ENCODE measurements at regions not wholly inside any gene's neighbourhood (a gene's known extent, or its start where the extent isn't known, plus 50 kb on each side); places are given as distances from the start of the nearest gene placed in this dataset.

- Histone ChIP-seq H3K9me3 (ENCODE audit: low read length) (no peaks in the 10 kb centered on the region), H3K27ac (ENCODE audit: low read depth, low read length, poor library complexity, severe bottlenecking) (no peak overlapping the region), H3K79me2 (ENCODE audit: insufficient read depth, low read depth, low read length) (no peaks in the 10 kb centered on the region), H3K4me1 (ENCODE audit: insufficient read depth, low read length, poor library complexity, severe bottlenecking) (no peaks in the 10 kb centered on the region), H3K36me3 (ENCODE audit: insufficient read depth, low read length) (no peaks in the 10 kb centered on the region), H2AFZ (ENCODE audit: low read length) (no peak overlapping the region), H4K20me1 (ENCODE audit: insufficient read depth, low read length) (no peaks in the 10 kb centered on the region), H3K4me3 (ENCODE audit: low read depth, low read length, poor library complexity, severe bottlenecking) (no peak overlapping the region), H3K9me2 (ENCODE audit: insufficient read depth, low read length) (no peaks in the 10 kb centered on the region), H3K4me2 (ENCODE audit: low read length) (no peak overlapping the region)
- intact Hi-C loops (cut with micrococcal nuclease; ENCODE audit: unreplicated experiment), result no loop called here
- ChIA-PET CTCF (ENCODE audit: unreplicated experiment) (no interaction called here), POLR2A (no interaction called here)
- BruUV-seq (replicated peaks), result no TSS peak
- no peak for DNase-seq (ENCODE audit: low spot score)
- TF ChIP-seq CTCF (conservative IDR thresholded peaks at IDR 0.05; ENCODE audit: low read length), result no peak
- TF ChIP-seq EZH2phosphoT487 (IDR thresholded peaks at IDR 0.05; ENCODE audit: borderline replicate concordance, low read depth, low read length), result no peak
These were observed 565.7 kb upstream of the PLXNA2 start for GRCh38 chr1:208809876-208810275.

GRCh38 chr1:208818770-208819445, 574.7 kb upstream of the PLXNA2 start:
- no TSS peak for BruUV-seq (replicated peaks)
- CTCF ChIA-PET (ENCODE audit: unreplicated experiment), result no interaction called here

More at GRCh38 chr1:208818770-208819445, 574.7 kb upstream of the PLXNA2 start:
- H4K20me1 ChIP-seq (ENCODE audit: insufficient read depth, low read length), result no peaks in the 10 kb centered on the region
- no peak overlapping the region for H3K4me2 ChIP-seq (ENCODE audit: low read length)
- no peak overlapping the region for H3K4me3 ChIP-seq (ENCODE audit: low read depth, low read length, poor library complexity, severe bottlenecking)
- H3K79me2 ChIP-seq (ENCODE audit: insufficient read depth, low read depth, low read length), result no peaks in the 10 kb centered on the region
- intact Hi-C loops (cut with micrococcal nuclease; ENCODE audit: unreplicated experiment), result no loop called here
- H3K9me3 ChIP-seq (ENCODE audit: low read length), result no peaks in the 10 kb centered on the region
- H3K9me2 ChIP-seq (ENCODE audit: insufficient read depth, low read length), result no peaks in the 10 kb centered on the region
- no peak overlapping the region for H3K27ac ChIP-seq (ENCODE audit: low read depth, low read length, poor library complexity, severe bottlenecking)
- DNase-seq (ENCODE audit: low spot score), result no peak
- H2AFZ ChIP-seq (ENCODE audit: low read length), result no peak overlapping the region
- no peak for TF ChIP-seq CTCF (conservative IDR thresholded peaks at IDR 0.05; ENCODE audit: low read length)
- no peak for TF ChIP-seq EZH2phosphoT487 (IDR thresholded peaks at IDR 0.05; ENCODE audit: borderline replicate concordance, low read depth, low read length)
- POLR2A ChIA-PET, result no interaction called here
- H3K36me3 ChIP-seq (ENCODE audit: insufficient read depth, low read length), result no peaks in the 10 kb centered on the region
- H3K4me1 ChIP-seq (ENCODE audit: insufficient read depth, low read length, poor library complexity, severe bottlenecking), result no peaks in the 10 kb centered on the region
